Activated T-cell treated with anti-CD3 and anti-CD28 coated beads for 4 hours (primary cell): ENCODE measurements at regions not wholly inside any gene's neighbourhood (a gene's known extent, or its start where the extent isn't known, plus 50 kb on each side); places are given as distances from the start of the nearest gene placed in this dataset.
"Not testable (repeated sequence)": the region's sequence is repeated elsewhere in the genome, so short reads cannot be mapped to it uniquely, and the experiment has no call there.

Source experiments
- DNase-seq: peaks from one replicate; pipeline ENCODE4 v3.0.0-alpha.2; 2020

- DNase-seq: peak; percentile 19
Measured at GRCh38 chr6:18595774-18596530, 208.8 kb downstream of the RNF144B start.

- no peak for DNase-seq
Measured at GRCh38 chr6:18596531-18596835, 209.3 kb downstream of the RNF144B start.

GRCh38 chr6:18598551-18599264, 211.6 kb downstream of the RNF144B start:
- no peak for DNase-seq

- no peak for DNase-seq
Measured at GRCh38 chr6:18600255-18600654, 213.1 kb downstream of the RNF144B start.

GRCh38 chr6:18601516-18602020, 214.4 kb downstream of the RNF144B start:
- no peak for DNase-seq

GRCh38 chr6:18602931-18603330, 215.8 kb downstream of the RNF144B start:
- DNase-seq: no peak

GRCh38 chr6:18603361-18603760, 216.2 kb downstream of the RNF144B start:
- no peak for DNase-seq

GRCh38 chr6:18605841-18606240, 218.7 kb downstream of the RNF144B start:
- DNase-seq: no peak

- no peak for DNase-seq
Measured at GRCh38 chr6:18609715-18610114, 222.6 kb downstream of the RNF144B start.

GRCh38 chr6:18613319-18613925, 226.3 kb downstream of the RNF144B start:
- no peak for DNase-seq

GRCh38 chr6:18629571-18629970, 242.4 kb downstream of the RNF144B start:
- no peak for DNase-seq

- no peak for DNase-seq
Measured at GRCh38 chr6:18632670-18633410, 245.7 kb downstream of the RNF144B start.

- no peak for DNase-seq
Measured at GRCh38 chr6:18634912-18635311, 247.8 kb downstream of the RNF144B start.

GRCh38 chr6:18640134-18640533, 253.0 kb downstream of the RNF144B start:
- no peak for DNase-seq

GRCh38 chr6:18640754-18641153, 253.6 kb downstream of the RNF144B start:
- DNase-seq: no peak

- no peak for DNase-seq
Measured at GRCh38 chr6:18654821-18655220, 267.7 kb downstream of the RNF144B start.

GRCh38 chr6:18656506-18656905, 269.4 kb downstream of the RNF144B start:
- no peak for DNase-seq

- DNase-seq: not testable (repeated sequence)
Measured at GRCh38 chr6:18659994-18660393, 272.8 kb downstream of the RNF144B start.

GRCh38 chr6:18663011-18663410, 275.9 kb downstream of the RNF144B start:
- DNase-seq: no peak

GRCh38 chr6:18664401-18664800, 277.3 kb downstream of the RNF144B start:
- DNase-seq: no peak

GRCh38 chr6:18667612-18668011, 280.5 kb downstream of the RNF144B start:
- DNase-seq: no peak

- DNase-seq: no peak
Measured at GRCh38 chr6:18668994-18669393, 281.8 kb downstream of the RNF144B start.

- no peak for DNase-seq
Measured at GRCh38 chr6:18672852-18673251, 285.7 kb downstream of the RNF144B start.
